Fibroblast of skin of right quadriceps (primary cell): ENCODE measurements at regions not wholly inside any gene's neighbourhood (a gene's known extent, or its start where the extent isn't known, plus 50 kb on each side); places are given as distances from the start of the nearest gene placed in this dataset.
"Not testable (repeated sequence)": the region's sequence is repeated elsewhere in the genome, so short reads cannot be mapped to it uniquely, and the experiment has no call there.

ENCODE experiments used
- DNase-seq: peaks from one replicate; pipeline ENCODE4 v3.0.0-alpha.2; 2013

GRCh38 chr2:223298329-223298728 is 246.3 kb downstream of the KCNE4 start:
- DNase-seq, result not testable (repeated sequence)

GRCh38 chr2:223300326-223300725 is 248.3 kb downstream of the KCNE4 start:
- DNase-seq, result no peak

- DNase-seq, result peak; percentile 9
These were observed 254.4 kb downstream of the KCNE4 start for GRCh38 chr2:223306371-223306770.

GRCh38 chr2:223311889-223312680 is 260.1 kb downstream of the KCNE4 start:
- no peak for DNase-seq

- no peak for DNase-seq
These were observed 261.1 kb downstream of the KCNE4 start for GRCh38 chr2:223313101-223313500.

- peak; percentile 19 for DNase-seq
These were observed 262.8 kb downstream of the KCNE4 start for GRCh38 chr2:223314811-223315210.

- DNase-seq, result peak; percentile 8
These were observed 263.8 kb downstream of the KCNE4 start for GRCh38 chr2:223315813-223316212.

- no peak for DNase-seq
These were observed 264.4 kb downstream of the KCNE4 start for GRCh38 chr2:223316342-223316741.

GRCh38 chr2:223319601-223320000 is 267.6 kb downstream of the KCNE4 start:
- no peak for DNase-seq

GRCh38 chr2:223324402-223324801 is 272.4 kb downstream of the KCNE4 start:
- DNase-seq, result no peak

- no peak for DNase-seq
These were observed 273.6 kb downstream of the SCG2 start for GRCh38 chr2:223328578-223328977.

- not testable (repeated sequence) for DNase-seq
These were observed 271.4 kb downstream of the SCG2 start for GRCh38 chr2:223330747-223331146.

GRCh38 chr2:223338016-223338415 is 264.1 kb downstream of the SCG2 start:
- DNase-seq, result no peak

GRCh38 chr2:223357076-223357475 is 245.1 kb downstream of the SCG2 start:
- no peak for DNase-seq

GRCh38 chr2:223363085-223363484 is 239.1 kb downstream of the SCG2 start:
- no peak for DNase-seq

- DNase-seq, result no peak
These were observed 236.9 kb downstream of the SCG2 start for GRCh38 chr2:223365158-223365679.

GRCh38 chr2:223366566-223366965 is 235.6 kb downstream of the SCG2 start:
- DNase-seq, result no peak

GRCh38 chr2:223368481-223368880 is 233.7 kb downstream of the SCG2 start:
- DNase-seq, result no peak

GRCh38 chr2:223369889-223370288 is 232.3 kb downstream of the SCG2 start:
- DNase-seq, result no peak

GRCh38 chr2:223383315-223383714 is 218.8 kb downstream of the SCG2 start:
- peak; percentile 64 for DNase-seq

GRCh38 chr2:223386189-223386588 is 216.0 kb downstream of the SCG2 start:
- no peak for DNase-seq

- DNase-seq, result no peak
These were observed 215.2 kb downstream of the SCG2 start for GRCh38 chr2:223386984-223387383.

- DNase-seq, result no peak
These were observed 212.5 kb downstream of the SCG2 start for GRCh38 chr2:223389624-223390023.

GRCh38 chr2:223396993-223397392 is 205.2 kb downstream of the SCG2 start:
- DNase-seq, result no peak
